Liver (tissue), 8 donors: ENCODE measurements at regions not wholly inside any gene's neighbourhood (a gene's known extent, or its start where the extent isn't known, plus 50 kb on each side); places are given as distances from the start of the nearest gene placed in this dataset.

ENCODE experiments used
- DNase-seq: peaks from one replicate; pipeline ENCODE4 v3.0.0-alpha.2; 2017; ENCODE audit warnings: low spot score
- H3K27ac ChIP-seq, 2 donors: one replicate each; pipeline ENCODE4 v1.7.0; 2013; ENCODE audit warnings: inconsistent platforms in 2 of 2, low read length in 2 of 2, control low read depth in 1 of 2, low read depth in 1 of 2, mild to moderate bottlenecking in 1 of 2
- H3K27me3 ChIP-seq, 4 donors: one replicate each; pipeline versions ENCODE4 v1.6.1 to v1.7.0; 2013; ENCODE audit warnings: low read length in 3 of 4, inconsistent platforms in 1 of 4, mild to moderate bottlenecking in 1 of 4, moderate library complexity in 1 of 4; ENCODE audit not compliant: control insufficient read depth in 4 of 4, insufficient read depth in 4 of 4
- H3K36me3 ChIP-seq, 4 donors: one replicate each; pipeline versions ENCODE4 v1.6.1 to v1.7.0; 2013; ENCODE audit warnings: low read length in 3 of 4, mild to moderate bottlenecking in 3 of 4, low read depth in 1 of 4, moderate library complexity in 1 of 4; ENCODE audit not compliant: control insufficient read depth in 4 of 4, insufficient read depth in 3 of 4
- H3K4me1 ChIP-seq, 4 donors: one replicate each; pipeline versions ENCODE4 v1.6.1 to v1.7.0; 2013; ENCODE audit warnings: low read length in 3 of 4, mild to moderate bottlenecking in 3 of 4, moderate library complexity in 1 of 4; ENCODE audit not compliant: control insufficient read depth in 4 of 4, insufficient read depth in 4 of 4
- H3K4me3 ChIP-seq, 3 donors: one replicate each; pipeline versions ENCODE4 v1.6.1 to v1.7.0; 2013; ENCODE audit warnings: low read length in 3 of 3, control low read depth in 1 of 3, low read depth in 1 of 3, mild to moderate bottlenecking in 1 of 3
- H3K9ac ChIP-seq, 2 donors: one replicate each; pipeline ENCODE4 v1.7.0; 2013; ENCODE audit warnings: low read length in 2 of 2, mild to moderate bottlenecking in 2 of 2, moderate library complexity in 2 of 2, control low read depth in 1 of 2, low read depth in 1 of 2
- H3K9me3 ChIP-seq, 4 donors: one replicate each; pipeline versions ENCODE4 v1.6.1 to v1.7.0; 2013; ENCODE audit warnings: low read length in 3 of 4; ENCODE audit not compliant: control insufficient read depth in 4 of 4
- ATF3 ChIP-seq: IDR thresholded peaks from 2 replicates; pipeline ENCODE4 v1.6.1; 2016; ENCODE audit warnings: antibody characterized with exemption
- CTCF ChIP-seq: fragments of 150-350 bp; IDR thresholded peaks from 2 replicates; pipeline ENCODE4 v1.5.1; 2017; ENCODE audit warnings: improper control_type of control experiment, low read depth, low read length; ENCODE audit not compliant: missing input control
- EGR1 ChIP-seq, 2 donors: IDR thresholded peaks; 2 replicates each; pipeline ENCODE4 v1.6.1; 2016 to 2018; ENCODE audit warnings: antibody characterized with exemption in 2 of 2, low read depth in 2 of 2
- FOXA1 ChIP-seq: IDR thresholded peaks from 2 replicates; pipeline ENCODE4 v1.6.1; 2016; ENCODE audit warnings: antibody characterized with exemption
- FOXA2 ChIP-seq: IDR thresholded peaks from 2 replicates; pipeline ENCODE4 v1.6.1; 2016; ENCODE audit warnings: antibody characterized with exemption
- GABPA ChIP-seq, 2 donors: IDR thresholded peaks in 1 of 2; conservative IDR thresholded peaks in 1 of 2; 2 replicates each; pipeline ENCODE4 v1.6.1; 2016; ENCODE audit warnings: antibody characterized with exemption in 2 of 2, mild to moderate bottlenecking in 1 of 2, moderate library complexity in 1 of 2
- HNF4A ChIP-seq, 2 donors: conservative IDR thresholded peaks; 2 replicates each; pipeline ENCODE4 v1.6.1; 2016; ENCODE audit warnings: antibody characterized with exemption in 2 of 2, mild to moderate bottlenecking in 2 of 2
- HNF4G ChIP-seq: IDR thresholded peaks from 2 replicates; pipeline ENCODE4 v1.6.1; 2016; ENCODE audit warnings: antibody characterized with exemption
- JUND ChIP-seq, 2 donors: IDR thresholded peaks; 2 replicates each; pipeline ENCODE4 v1.6.1; 2016; ENCODE audit warnings: antibody characterized with exemption in 2 of 2
- MAX ChIP-seq: IDR thresholded peaks from 2 replicates; pipeline ENCODE4 v1.6.1; 2016; ENCODE audit warnings: antibody characterized with exemption
- NR2F2 ChIP-seq: IDR thresholded peaks from 2 replicates; pipeline ENCODE4 v1.6.1; 2016; ENCODE audit warnings: antibody characterized with exemption
- RAD21 ChIP-seq, 2 donors: IDR thresholded peaks; 2 replicates each; pipeline ENCODE4 v1.6.1; 2016; ENCODE audit warnings: antibody characterized with exemption in 2 of 2, mild to moderate bottlenecking in 2 of 2
- REST ChIP-seq: IDR thresholded peaks from 2 replicates; pipeline ENCODE4 v1.6.1; 2016; ENCODE audit warnings: antibody characterized with exemption, mild to moderate bottlenecking
- RXRA ChIP-seq, 2 donors: IDR thresholded peaks; 2 replicates each; pipeline ENCODE4 v1.6.1; 2017 to 2018; ENCODE audit warnings: antibody characterized with exemption in 2 of 2, mild to moderate bottlenecking in 1 of 2
- SP1 ChIP-seq: IDR thresholded peaks from 2 replicates; pipeline ENCODE4 v1.6.1; 2018; ENCODE audit warnings: antibody characterized with exemption, mild to moderate bottlenecking
- TAF1 ChIP-seq: conservative IDR thresholded peaks from 2 replicates; pipeline ENCODE4 v1.6.1; 2016; ENCODE audit warnings: antibody characterized with exemption, mild to moderate bottlenecking
- YY1 ChIP-seq: IDR thresholded peaks from 2 replicates; pipeline ENCODE4 v1.6.1; 2016; ENCODE audit warnings: antibody characterized with exemption, mild to moderate bottlenecking
- ZBTB33 ChIP-seq: IDR thresholded peaks from 2 replicates; pipeline ENCODE4 v1.6.1; 2016; ENCODE audit warnings: antibody characterized with exemption
- WGBS: extraction: QIAGEN DNeasy Blood & Tissue Kit; methylation state at CpG from one replicate; pipeline ENCODE4 v1.1.7; 2013; 5-methylcytosine and 5-hydroxymethylcytosine counted together
- donor health status: healthy.
- donor health status: healthy.
- donor health status: healthy.
- donor health status: healthy.
- donor health status: healthy.

GRCh38 chr16:79717333-79718137, 117.0 kb upstream of the MAF start:
- no peaks in the 10 kb centered on the region for H3K9me3 ChIP-seq
- TF ChIP-seq ATF3 (no peak), FOXA2 (no peak), RXRA (IDR thresholded peaks at IDR 0.05) (no peak), HNF4G (no peak), CTCF (no peak), EGR1 (IDR thresholded peaks at IDR 0.05; ENCODE audit: low read depth in 2 of 2) (no peak), ZBTB33 (no peak), GABPA (IDR thresholded peaks at IDR 0.05 in 1 of 2, conservative IDR thresholded peaks at IDR 0.05 in 1 of 2) (no peak), FOXA1 (no peak), TAF1 (no peak), REST (no peak), SP1 (no peak), JUND (IDR thresholded peaks at IDR 0.05) (no peak), NR2F2 (no peak), HNF4A (conservative IDR thresholded peaks at IDR 0.05) (no peak), RAD21 (IDR thresholded peaks at IDR 0.05) (no peak), YY1 (no peak), MAX (no peak)
- no peak overlapping the region for H3K27ac ChIP-seq
- H3K27me3 ChIP-seq = no peaks in the 10 kb centered on the region
- WGBS = 82% methylated on average over 8 of the region's 8 CpGs
- H3K36me3 ChIP-seq = no peaks in the 10 kb centered on the region
- H3K4me3 ChIP-seq = no peak overlapping the region
- no peak overlapping the region for H3K9ac ChIP-seq
- H3K4me1 ChIP-seq = peaks cover 4 to 34% (median 27%) of the 10 kb centered on the region in 4 donors
- no peak for DNase-seq
